EH (cell line): ENCODE measurements at regions not wholly inside any gene's neighbourhood (a gene's known extent, or its start where the extent isn't known, plus 50 kb on each side); places are given as distances from the start of the nearest gene placed in this dataset.
"Not testable (repeated sequence)": the region's sequence is repeated elsewhere in the genome, so short reads cannot be mapped to it uniquely, and the experiment has no call there.

Experiments used
- DNase-seq: peaks from one replicate; pipeline ENCODE4 v3.0.0-alpha.2; 2015; ENCODE audit warnings: low read depth

GRCh38 chr16:63129411-63130125 lies 1093.3 kb upstream of the CDH8 start:
- DNase-seq, result no peak

- DNase-seq, result not testable (repeated sequence)
These were observed 1083.7 kb upstream of the CDH8 start for GRCh38 chr16:63119905-63120304.

DNA sequence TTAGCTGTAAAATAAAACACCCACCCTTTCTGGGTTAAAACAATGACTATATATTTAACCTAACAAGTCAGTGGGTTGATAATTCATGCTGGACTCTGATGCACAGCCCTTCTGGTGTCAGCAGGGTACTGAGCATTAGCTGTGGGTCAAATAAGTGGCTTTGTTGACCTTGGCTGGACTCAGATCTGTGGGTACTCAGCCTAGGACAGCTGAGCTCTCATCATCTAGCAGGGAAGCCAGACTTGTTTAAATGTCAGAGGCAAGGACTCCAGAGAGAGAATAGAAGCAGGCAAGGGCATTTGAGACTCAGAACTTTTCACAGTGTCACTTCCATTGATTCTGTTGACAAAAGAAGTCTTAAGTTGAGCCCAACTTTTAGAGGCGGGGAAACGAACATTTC lies 1063.8 kb upstream of the CDH8 start:
- DNase-seq, result no peak

GRCh38 chr16:63096857-63097256 lies 1060.6 kb upstream of the CDH8 start:
- DNase-seq, result no peak

GRCh38 chr16:63092736-63093135 lies 1056.5 kb upstream of the CDH8 start:
- DNase-seq, result no peak

DNA sequence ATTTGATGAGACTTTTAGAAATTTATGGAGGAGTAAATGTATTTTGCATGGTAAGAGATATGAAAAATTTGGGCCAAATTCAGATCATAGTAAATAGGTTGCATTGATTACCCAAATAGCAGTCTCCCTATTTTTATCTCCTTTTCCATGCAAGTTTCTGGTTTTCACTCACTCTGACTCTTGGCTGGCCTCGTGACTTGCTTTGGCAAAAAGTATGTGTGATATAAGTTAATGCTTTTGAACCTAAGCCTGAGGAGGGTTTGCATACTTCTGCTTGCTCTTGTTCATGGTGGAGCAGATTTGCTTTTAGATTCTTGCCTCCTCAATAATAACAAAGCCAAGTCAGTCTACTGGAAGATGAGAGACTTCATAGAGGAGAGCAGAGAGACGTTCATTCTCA lies 1045.9 kb upstream of the CDH8 start:
- DNase-seq, result no peak

DNA sequence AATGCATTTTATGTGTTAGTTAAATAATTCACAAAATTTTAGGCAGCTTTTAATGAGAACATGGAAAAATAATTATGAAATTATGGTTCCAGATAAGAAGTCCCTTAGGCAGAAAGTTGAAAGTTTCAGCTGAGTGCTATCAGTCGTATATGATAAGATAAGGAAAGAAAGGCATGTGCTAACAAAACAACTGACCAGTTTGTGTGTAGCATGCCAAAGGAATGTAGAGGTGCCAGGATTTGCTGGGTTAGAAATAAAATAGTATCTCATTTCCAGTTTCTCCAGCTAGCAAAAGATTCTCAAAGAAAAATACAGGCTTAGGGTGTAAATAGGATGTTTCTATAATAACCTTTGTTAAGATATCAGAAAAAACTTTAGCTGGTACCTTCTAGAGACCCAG lies 1044.5 kb upstream of the CDH8 start:
- DNase-seq, result no peak

- DNase-seq, result no peak
These were observed 1032.8 kb upstream of the CDH8 start for GRCh38 chr16:63069047-63069446.

- no peak for DNase-seq
These were observed 1030.9 kb upstream of the CDH8 start for GRCh38 chr16:63067141-63067540.

- no peak for DNase-seq
These were observed 1030.3 kb upstream of the CDH8 start for GRCh38 chr16:63066552-63066951.

DNA sequence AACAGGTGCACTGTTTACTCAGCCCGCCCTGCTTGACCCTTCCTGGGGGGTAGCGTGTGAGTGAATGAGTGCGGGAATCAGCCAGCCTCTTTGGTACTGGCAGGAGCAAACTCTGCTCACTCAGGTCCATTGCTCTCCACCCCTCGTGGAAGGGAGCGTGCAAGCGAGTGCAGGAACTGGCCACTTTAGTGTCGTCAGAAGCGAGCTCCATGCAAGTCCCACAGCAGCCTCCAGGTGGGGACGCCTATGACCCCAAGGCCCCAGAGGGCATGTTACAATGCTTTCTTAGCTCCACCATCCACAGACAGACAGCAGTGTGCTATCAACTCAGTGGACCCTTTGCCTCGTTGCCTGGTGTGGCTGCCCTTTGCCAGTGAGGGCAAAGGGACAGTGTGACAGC lies 1025.1 kb upstream of the CDH8 start:
- DNase-seq, result no peak

DNA sequence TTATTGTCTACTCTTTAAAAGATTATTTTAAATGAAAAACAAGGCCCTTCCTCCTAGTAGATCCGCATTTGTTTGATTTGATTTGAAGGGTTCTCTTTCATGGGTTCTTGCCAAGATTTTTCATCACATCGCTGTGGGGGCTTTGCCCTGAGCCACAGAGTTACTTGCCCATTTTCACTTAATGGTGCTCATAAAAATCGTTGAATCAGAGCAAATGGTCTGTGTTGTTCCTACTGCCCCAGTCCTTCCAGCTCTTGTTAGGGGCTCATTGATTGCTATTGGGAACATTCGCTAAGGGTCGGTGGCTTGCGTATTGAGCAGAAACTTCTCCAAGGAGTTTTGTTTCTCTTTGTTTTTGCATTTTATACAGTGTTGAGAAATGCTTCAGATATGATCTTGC lies 1023.4 kb upstream of the CDH8 start:
- DNase-seq, result no peak

DNA sequence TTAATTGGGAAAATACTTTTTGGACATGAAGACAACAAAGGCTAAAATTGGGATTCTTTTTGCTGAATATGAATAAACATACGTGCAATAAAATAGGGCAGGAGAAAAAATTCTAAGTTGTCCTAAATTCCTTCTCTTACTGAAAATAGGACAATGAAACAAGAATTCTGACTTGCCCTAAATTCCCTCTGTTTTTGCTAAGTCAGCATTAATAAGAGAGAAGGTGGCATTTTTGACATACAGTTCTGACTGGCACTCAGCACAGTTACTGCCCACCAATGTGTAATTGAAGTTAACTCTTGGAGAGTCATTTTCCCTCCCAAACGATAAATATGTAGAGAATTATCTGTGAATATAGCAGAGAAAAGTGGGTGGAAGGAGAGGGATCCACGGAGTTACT lies 1021.1 kb upstream of the CDH8 start:
- no peak for DNase-seq

DNA sequence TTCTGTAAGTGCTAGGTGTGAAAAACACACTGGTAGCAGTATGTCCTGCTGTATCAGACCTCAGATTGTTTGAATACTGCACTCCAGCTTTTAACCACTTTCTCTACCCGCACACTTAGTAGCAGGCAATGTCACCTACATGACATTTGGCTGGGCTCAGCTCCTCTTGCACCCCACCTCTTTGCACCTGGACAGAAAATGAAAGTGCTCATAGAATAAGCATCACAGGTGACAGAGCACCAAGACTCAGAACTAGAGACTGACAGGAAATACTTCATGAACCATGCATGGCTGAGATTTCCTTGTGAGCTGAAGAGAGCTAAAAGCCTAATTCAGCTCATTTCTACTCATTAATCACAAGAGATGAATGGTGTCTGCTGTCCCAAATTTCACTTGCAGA lies 1014.2 kb upstream of the CDH8 start:
- no peak for DNase-seq

GRCh38 chr16:63038397-63039106 lies 1002.3 kb upstream of the CDH8 start:
- DNase-seq, result no peak

GRCh38 chr16:63037761-63038396 lies 1001.6 kb upstream of the CDH8 start:
- no peak for DNase-seq

DNA sequence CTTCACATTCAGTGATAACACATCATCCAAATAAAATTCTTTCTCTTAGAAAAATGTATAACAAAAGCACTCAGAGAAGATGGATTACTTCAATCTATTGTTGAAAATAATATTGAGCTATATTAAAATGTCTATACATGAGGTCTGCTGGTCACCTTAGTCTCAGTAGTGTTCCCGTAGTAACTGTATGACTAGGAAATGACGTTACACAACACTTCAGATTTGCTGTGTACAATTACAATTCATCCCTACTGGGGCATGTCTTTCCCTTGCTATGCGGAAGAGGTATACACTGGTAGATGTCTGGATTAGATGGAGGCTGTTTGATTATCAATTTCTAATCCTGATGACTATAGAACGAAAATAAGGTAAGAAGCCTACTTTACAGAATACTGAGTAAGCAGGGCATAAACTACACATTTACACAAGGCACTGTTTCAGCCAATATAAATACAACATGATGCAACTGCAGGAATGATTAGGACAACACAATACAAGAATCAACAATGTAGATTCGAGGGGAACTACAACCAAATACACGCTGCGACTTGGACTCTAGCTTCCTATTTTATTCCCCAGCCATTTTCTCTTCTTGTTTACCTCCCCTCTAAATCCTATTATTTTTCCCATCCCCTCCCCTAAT lies 982.5 kb upstream of the CDH8 start:
- no peak for DNase-seq

DNA sequence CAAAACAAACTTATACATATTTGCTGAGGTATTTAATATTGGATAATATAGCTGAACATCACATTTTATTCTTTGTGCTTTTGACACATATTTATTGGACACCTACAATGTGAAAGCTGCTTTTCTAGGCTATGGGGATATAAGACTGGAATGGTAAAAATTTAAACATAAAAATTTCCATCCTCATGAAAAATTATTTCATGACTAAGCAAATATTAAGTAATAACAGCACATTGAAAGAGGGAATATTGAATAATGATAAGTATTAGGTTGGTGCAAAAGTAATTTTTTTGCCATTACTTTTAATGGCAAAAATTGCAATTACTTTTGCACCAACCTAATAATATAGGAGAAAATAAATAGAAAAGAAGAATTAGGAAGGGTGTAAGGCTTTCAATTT lies 972.5 kb upstream of the CDH8 start:
- DNase-seq, result no peak

DNA sequence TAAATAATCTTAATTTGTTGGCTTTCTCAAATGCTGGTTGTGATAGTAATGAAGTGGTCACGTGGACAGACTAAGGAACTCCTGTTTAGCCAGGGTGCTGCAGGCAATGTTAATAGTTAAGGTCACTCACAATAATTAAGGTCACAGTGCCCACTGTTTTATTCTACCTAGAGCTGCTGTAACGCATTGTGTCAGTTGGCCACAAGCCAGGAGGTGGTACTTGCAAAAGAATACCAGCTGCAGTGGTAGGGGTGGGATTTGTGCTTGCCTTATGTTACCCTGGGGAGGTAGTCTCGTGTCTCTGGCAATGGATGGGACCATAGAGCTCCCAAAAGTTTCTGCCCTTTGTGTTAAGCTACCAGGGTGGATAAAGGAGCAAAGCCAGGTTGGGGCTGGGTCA lies 969.1 kb upstream of the CDH8 start:
- DNase-seq, result no peak

DNA sequence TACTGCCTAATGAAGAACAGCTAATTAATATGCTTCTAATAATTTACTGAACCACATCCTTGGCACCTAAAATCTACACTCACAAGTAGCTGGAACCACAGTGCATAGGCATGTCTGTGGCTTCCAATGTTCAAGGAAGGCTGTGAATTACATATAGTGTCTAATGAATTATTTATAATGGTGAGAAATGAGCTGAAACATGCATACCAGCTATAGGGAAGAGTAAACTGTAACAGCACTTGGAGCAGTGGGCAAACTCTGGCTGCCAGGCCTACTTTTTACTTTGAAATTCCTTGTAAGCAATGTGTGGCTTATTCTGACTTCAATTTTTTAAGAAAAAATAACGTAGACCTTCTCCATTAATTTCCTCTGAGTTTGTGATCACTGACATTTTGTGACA lies 953.2 kb upstream of the CDH8 start:
- no peak for DNase-seq

GRCh38 chr16:62985722-62986121 lies 949.5 kb upstream of the CDH8 start:
- no peak for DNase-seq

DNA sequence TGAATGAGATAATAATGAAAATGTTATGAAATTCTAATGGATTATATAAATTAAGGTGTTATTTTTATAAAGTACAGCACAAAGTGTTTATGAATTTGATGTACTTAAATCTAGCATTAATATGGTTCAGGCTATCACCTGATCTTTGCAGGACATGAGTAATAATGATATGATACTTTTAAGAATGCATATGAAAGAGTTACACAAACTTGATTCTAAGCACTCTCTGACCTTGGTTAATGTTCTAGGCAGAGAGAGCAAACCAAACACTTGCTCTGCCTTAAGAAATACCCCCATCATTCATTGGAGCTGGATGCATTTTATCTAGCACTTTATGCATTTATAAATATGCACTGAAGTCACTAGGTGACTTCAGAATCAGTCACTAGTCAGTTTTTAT lies 942.2 kb upstream of the CDH8 start:
- DNase-seq, result no peak

GRCh38 chr16:62977876-62978275 lies 941.6 kb upstream of the CDH8 start:
- no peak for DNase-seq
